H1 (cell line): ENCODE measurements at regions not wholly inside any gene's neighbourhood (a gene's known extent, or its start where the extent isn't known, plus 50 kb on each side); places are given as distances from the start of the nearest gene placed in this dataset.

Experiments
- CTCF ChIA-PET: fragments of 300-600 bp; sonication (Branson Sonifier 250); formaldehyde crosslinking; loops from one replicate; lab custom pipeline; 2021; ENCODE audit not compliant: partially characterized antibody; lab: Charles Lee
- POLR2A ChIA-PET: fragments of 300-600 bp; sonication (Branson Sonifier 250); formaldehyde crosslinking; loops from one replicate; lab custom pipeline; 2021; ENCODE audit warnings: inconsistent platforms; ENCODE audit not compliant: partially characterized antibody; lab: Charles Lee
- DNase-seq, 2 experiments: peaks; one replicate each; pipeline versions ENCODE4 v3.0.0 to v3.0.0-alpha.2; 2010 to 2022; ENCODE audit warnings: low spot score in 2 of 2, low read depth in 1 of 2, mixed read lengths in 1 of 2
- FAIRE-seq: peaks from 2 replicates; lab custom pipeline; 2011; peaks lifted over from hg19 to GRCh38; lab: Jason Lieb, UNC
- H2AFZ ChIP-seq: 2 replicates; pipeline ENCODE4 v1.8.1; 2012; ENCODE audit warnings: low read length, inconsistent platforms
- H2AK5ac ChIP-seq: 2 replicates; pipeline ENCODE4 v1.6.1; 2013; ENCODE audit warnings: low read depth, low read length
- H2BK120ac ChIP-seq: replicated peaks from 2 replicates; pipeline ENCODE3; 2013; ENCODE audit warnings: low read depth, low read length, inconsistent platforms
- H2BK12ac ChIP-seq: 2 replicates; pipeline ENCODE4 v1.6.1; 2013; ENCODE audit warnings: low read depth, low read length
- H2BK15ac ChIP-seq: 2 replicates; pipeline ENCODE4 v1.6.1; 2013; ENCODE audit warnings: low read length
- H2BK20ac ChIP-seq: 2 replicates; pipeline ENCODE4 v1.6.1; 2013; ENCODE audit warnings: low read length
- H2BK5ac ChIP-seq: 2 replicates; pipeline ENCODE4 v1.6.1; 2013; ENCODE audit warnings: low read depth, low read length
- H3K14ac ChIP-seq: 2 replicates; pipeline ENCODE4 v1.6.1; 2013; ENCODE audit warnings: inconsistent platforms; ENCODE audit not compliant: insufficient read length
- H3K18ac ChIP-seq: 2 replicates; pipeline ENCODE4 v1.6.1; 2013; ENCODE audit warnings: low read length; ENCODE audit errors: extremely low read depth
- H3K23ac ChIP-seq: 2 replicates; pipeline ENCODE4 v1.6.1; 2013; ENCODE audit warnings: inconsistent platforms; ENCODE audit not compliant: insufficient read length
- H3K23me2 ChIP-seq: 2 replicates; pipeline ENCODE4 v1.6.1; 2013; ENCODE audit warnings: low read depth, low read length
- H3K27ac ChIP-seq: 2 replicates; pipeline ENCODE4 v1.6.1; 2011; ENCODE audit warnings: low read depth, low read length, inconsistent platforms
- H3K27me3 ChIP-seq, 4 experiments: replicated peaks in 1 of 4; 1 replicate in 1 of 4; 2 replicates in 3 of 4; pipeline versions ENCODE4 v1.6.1 to v1.8.1; 2011 to 2013; ENCODE audit warnings: low read length in 3 of 4, mild to moderate bottlenecking in 3 of 4, inconsistent platforms in 2 of 4, mixed read lengths in 2 of 4, moderate library complexity in 1 of 4; ENCODE audit not compliant: control insufficient read depth in 3 of 4, insufficient read depth in 3 of 4; ENCODE audit errors: extremely low read depth in 1 of 4
- H3K36me3 ChIP-seq, 4 experiments: 2 replicates each; pipeline versions ENCODE4 v1.6.1 to v1.8.1; 2011 to 2013; ENCODE audit warnings: mild to moderate bottlenecking in 4 of 4, low read length in 3 of 4, moderate library complexity in 2 of 4, control low read depth in 1 of 4, inconsistent platforms in 1 of 4; ENCODE audit not compliant: insufficient read depth in 4 of 4, control insufficient read depth in 2 of 4
- H3K4ac ChIP-seq: replicated peaks from 2 replicates; pipeline ENCODE3; 2013; ENCODE audit warnings: low read length, low read depth, mixed read lengths, inconsistent platforms; ENCODE audit not compliant: insufficient read length
- H3K4me1 ChIP-seq, 4 experiments: replicated peaks in 1 of 4; 1 replicate in 1 of 4; 2 replicates in 3 of 4; pipeline versions ENCODE4 v1.6.1 to v1.8.1; 2011 to 2013; ENCODE audit warnings: low read length in 3 of 4, inconsistent platforms in 2 of 4, mixed read lengths in 1 of 4; ENCODE audit not compliant: insufficient read depth in 4 of 4, control insufficient read depth in 3 of 4
- H3K4me2 ChIP-seq, 2 experiments: 2 replicates each; pipeline versions ENCODE4 v1.6.1 to v1.8.1; 2011 to 2013; ENCODE audit warnings: low read depth in 2 of 2, low read length in 2 of 2, control low read depth in 1 of 2, inconsistent platforms in 1 of 2, mild to moderate bottlenecking in 1 of 2; ENCODE audit not compliant: insufficient read depth in 1 of 2
- H3K4me3 ChIP-seq, 4 experiments: fragments of 200-600, 300-600 bp in 1 of 4; sonication (generic), shearing (Covaris generic), sonication (Bioruptor Twin) in 1 of 4; 2 replicates each; pipeline versions ENCODE4 v1.5.1 to v1.8.1; 2011 to 2016; ENCODE audit warnings: low read length in 4 of 4, low read depth in 3 of 4, control low read depth in 2 of 4, inconsistent platforms in 2 of 4, mild to moderate bottlenecking in 2 of 4, mixed read lengths in 1 of 4, moderate library complexity in 1 of 4; ENCODE audit not compliant: insufficient read depth in 2 of 4; ENCODE audit errors: extremely low read depth in 1 of 4
- H3K56ac ChIP-seq: replicated peaks from 2 replicates; pipeline ENCODE3; 2013; ENCODE audit warnings: low read depth, mild to moderate bottlenecking, mixed read lengths, low read length, inconsistent platforms; ENCODE audit not compliant: insufficient read length
- H3K79me1 ChIP-seq: 2 replicates; pipeline ENCODE4 v1.6.1; 2013; ENCODE audit warnings: low read depth, low read length, control low read depth
- H3K79me2 ChIP-seq, 2 experiments: 2 replicates each; pipeline versions ENCODE4 v1.6.1 to v1.8.1; 2012 to 2013; ENCODE audit warnings: low read length in 2 of 2, mild to moderate bottlenecking in 2 of 2, inconsistent platforms in 1 of 2; ENCODE audit not compliant: insufficient read depth in 2 of 2, control insufficient read depth in 1 of 2
- H3K9ac ChIP-seq, 4 experiments: replicated peaks in 1 of 4; 1 replicate in 1 of 4; 2 replicates in 3 of 4; pipeline versions ENCODE4 v1.6.1 to v1.8.1; 2011 to 2013; ENCODE audit warnings: low read depth in 3 of 4, low read length in 3 of 4, control low read depth in 2 of 4, mild to moderate bottlenecking in 2 of 4, moderate library complexity in 2 of 4, inconsistent platforms in 1 of 4; ENCODE audit errors: extremely low read depth in 1 of 4
- H3K9me3 ChIP-seq, 2 experiments: 2 replicates each; pipeline versions ENCODE4 v1.6.1 to v1.8.1; 2012 to 2013; ENCODE audit warnings: mild to moderate bottlenecking in 2 of 2, moderate library complexity in 2 of 2, control low read depth in 1 of 2, inconsistent platforms in 1 of 2, low read depth in 1 of 2, low read length in 1 of 2, mixed read lengths in 1 of 2; ENCODE audit not compliant: insufficient read depth in 2 of 2
- H4K20me1 ChIP-seq, 2 experiments: replicated peaks in 1 of 2; 2 replicates each; pipeline versions ENCODE3 to v1.8.1; 2011 to 2013; ENCODE audit warnings: inconsistent platforms in 2 of 2, low read length in 2 of 2, mild to moderate bottlenecking in 1 of 2; ENCODE audit not compliant: insufficient read depth in 2 of 2, control insufficient read depth in 1 of 2
- H4K5ac ChIP-seq: 2 replicates; pipeline ENCODE4 v1.6.1; 2013; ENCODE audit warnings: low read length, low read depth, mixed read lengths, inconsistent platforms; ENCODE audit not compliant: insufficient read length
- H4K8ac ChIP-seq: 2 replicates; pipeline ENCODE4 v1.8.0; 2013; ENCODE audit warnings: mild to moderate bottlenecking, moderate library complexity, low read length, inconsistent platforms; ENCODE audit not compliant: insufficient read depth; ENCODE audit errors: extremely low read depth
- H4K91ac ChIP-seq: replicated peaks from 2 replicates; pipeline ENCODE3; 2013; ENCODE audit warnings: low read length, mixed read lengths, inconsistent platforms; ENCODE audit not compliant: insufficient read length
- ATF3 ChIP-seq: IDR thresholded peaks from 2 replicates; pipeline ENCODE4 v1.6.1; 2011; ENCODE audit warnings: low read depth, mild to moderate bottlenecking, low read length; ENCODE audit not compliant: insufficient read depth
- CREB1 ChIP-seq: IDR thresholded peaks from 2 replicates; pipeline ENCODE4 v1.6.1; 2012; ENCODE audit warnings: inconsistent platforms
- CTBP2 ChIP-seq: IDR thresholded peaks from 2 replicates; pipeline ENCODE4 v1.7.0; 2011; ENCODE audit warnings: borderline replicate concordance, mild to moderate bottlenecking, moderate library complexity, mixed read lengths, low read length; ENCODE audit not compliant: insufficient read depth, insufficient read length
- EP300 ChIP-seq, 2 experiments: IDR thresholded peaks; 1 replicate in 1 of 2; 2 replicates in 1 of 2; pipeline ENCODE4 v1.6.1; 2011 to 2012; ENCODE audit warnings: low read depth in 2 of 2, low read length in 2 of 2, mild to moderate bottlenecking in 2 of 2, borderline replicate concordance in 1 of 2, inconsistent platforms in 1 of 2, moderate library complexity in 1 of 2
- FOSL1 ChIP-seq: IDR thresholded peaks from 2 replicates; pipeline ENCODE4 v1.6.1; 2011; ENCODE audit warnings: mild to moderate bottlenecking, low read depth, low read length, moderate library complexity; ENCODE audit not compliant: insufficient read depth
- KDM1A ChIP-seq: fragments of 200-600, 300-600 bp; sonication (generic); IDR thresholded peaks from 2 replicates; pipeline ENCODE4 v1.7.1; 2016; ENCODE audit warnings: mild to moderate bottlenecking, low read length, borderline replicate concordance
- RXRA ChIP-seq: IDR thresholded peaks from 2 replicates; pipeline ENCODE4 v1.6.1; 2011; ENCODE audit warnings: low read depth, mild to moderate bottlenecking, low read length, moderate library complexity; ENCODE audit not compliant: insufficient read depth
- SP1 ChIP-seq: IDR thresholded peaks from 2 replicates; pipeline ENCODE4 v1.6.1; 2011; ENCODE audit warnings: low read depth, low read length
- YY1 ChIP-seq: IDR thresholded peaks from 2 replicates; pipeline ENCODE4 v1.6.1; 2011; ENCODE audit warnings: low read depth, mild to moderate bottlenecking, low read length
- ZNF274 ChIP-seq: IDR thresholded peaks from 2 replicates; pipeline ENCODE4 v1.7.0; 2012; ENCODE audit warnings: low read length, borderline replicate concordance; ENCODE audit errors: extremely low read depth
- WGBS, 2 experiments: shearing (Covaris generic) in 1 of 2; methylation state at CpG; one replicate each; pipeline versions ENCODE4 v1.1.6 to v1.1.7; 2013 to 2015; ENCODE audit warnings: low lambda C conversion rate in 2 of 2, mixed read lengths in 2 of 2, inconsistent platforms in 1 of 2, low coverage in 1 of 2, missing lambda C conversion rate in 1 of 2; ENCODE audit not compliant: insufficient replicate concordance in 2 of 2, insufficient coverage in 1 of 2, insufficient read length in 1 of 2; ENCODE audit errors: extremely low coverage in 1 of 2, missing lambda C conversion rate in 1 of 2; 5-methylcytosine and 5-hydroxymethylcytosine counted together
- TF ChIP-seq, protein P1 (sequence below), 3 experiments: IDR thresholded peaks; 1 replicate in 2 of 3; 2 replicates in 1 of 3; pipeline versions ENCODE4 v1.5.1 to v1.6.1; 2011; ENCODE audit warnings: low read length in 3 of 3, mild to moderate bottlenecking in 3 of 3, inconsistent platforms in 2 of 3, low read depth in 1 of 3, moderate library complexity in 1 of 3; ENCODE audit not compliant: insufficient read depth in 1 of 3; ENCODE audit errors: control extremely low read depth in 1 of 3

GRCh38 chr12:42698213-42698612 lies 108.7 kb upstream of the PRICKLE1 start:
- Histone ChIP-seq H2BK120ac (no peak overlapping the region), H4K20me1 (no peaks in the 10 kb centered on the region), H3K79me1 (no peaks in the 10 kb centered on the region; the same call in 1 of the 2 replicates), H3K79me2 (no peaks in the 10 kb centered on the region), H4K91ac (no peak overlapping the region), H3K14ac (no peak overlapping the region), H3K27me3 (no peaks in the 10 kb centered on the region), H3K4me2 (no peak overlapping the region), H2BK20ac (no peak overlapping the region; the same call in 1 of the 2 replicates), H4K5ac (no peak overlapping the region), H3K36me3 (no peaks in the 10 kb centered on the region), H3K56ac (no peak overlapping the region), H3K18ac (no peak overlapping the region), H3K23ac (no peak overlapping the region), H3K4me1 (no peaks in the 10 kb centered on the region), H2BK12ac (no peak overlapping the region), H3K4me3 (no peak overlapping the region), H3K27ac (no peak overlapping the region), H3K9me3 (no peaks in the 10 kb centered on the region; a peak in 1 of 4 replicates), H3K4ac (no peak overlapping the region), H2AFZ (no peak overlapping the region), H3K9ac (no peak overlapping the region), H3K23me2 (no peaks in the 10 kb centered on the region), H2BK15ac (no peak overlapping the region), H2AK5ac (no peak overlapping the region), H2BK5ac (no peak overlapping the region), H4K8ac (no peak overlapping the region; the same call in 1 of the 2 replicates)
- 92% methylated on average over 3 of the region's 3 CpGs; no CpG with 5 or more reads in 1 of the 2 experiments for WGBS, 2 experiments
- FAIRE-seq (no peak), DNase-seq (no peak)
- ChIA-PET POLR2A (no interaction called here), CTCF (interaction anchor here (1.1 kb wide), 1 partner anchor 33 kb away, joined by 3 read pairs; no protein-coding TSS in a partner anchor)
- TF ChIP-seq CREB1 (no peak), EP300 (IDR thresholded peaks at IDR 0.05; ENCODE audit: borderline replicate concordance in 1 of 2, low read depth in 2 of 2, low read length in 2 of 2) (no peak), SP1 (no peak), ATF3 (no peak), ZNF274 (no peak), CTBP2 (no peak), RXRA (no peak), FOSL1 (no peak), YY1 (no peak), KDM1A (no peak)
- TF ChIP-seq, protein P1, sequence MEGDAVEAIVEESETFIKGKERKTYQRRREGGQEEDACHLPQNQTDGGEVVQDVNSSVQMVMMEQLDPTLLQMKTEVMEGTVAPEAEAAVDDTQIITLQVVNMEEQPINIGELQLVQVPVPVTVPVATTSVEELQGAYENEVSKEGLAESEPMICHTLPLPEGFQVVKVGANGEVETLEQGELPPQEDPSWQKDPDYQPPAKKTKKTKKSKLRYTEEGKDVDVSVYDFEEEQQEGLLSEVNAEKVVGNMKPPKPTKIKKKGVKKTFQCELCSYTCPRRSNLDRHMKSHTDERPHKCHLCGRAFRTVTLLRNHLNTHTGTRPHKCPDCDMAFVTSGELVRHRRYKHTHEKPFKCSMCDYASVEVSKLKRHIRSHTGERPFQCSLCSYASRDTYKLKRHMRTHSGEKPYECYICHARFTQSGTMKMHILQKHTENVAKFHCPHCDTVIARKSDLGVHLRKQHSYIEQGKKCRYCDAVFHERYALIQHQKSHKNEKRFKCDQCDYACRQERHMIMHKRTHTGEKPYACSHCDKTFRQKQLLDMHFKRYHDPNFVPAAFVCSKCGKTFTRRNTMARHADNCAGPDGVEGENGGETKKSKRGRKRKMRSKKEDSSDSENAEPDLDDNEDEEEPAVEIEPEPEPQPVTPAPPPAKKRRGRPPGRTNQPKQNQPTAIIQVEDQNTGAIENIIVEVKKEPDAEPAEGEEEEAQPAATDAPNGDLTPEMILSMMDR (IDR thresholded peaks at IDR 0.05; ENCODE audit: control extremely low read depth in 1 of 3, insufficient read depth in 1 of 3, low read depth in 1 of 3, low read length in 3 of 3) = no peak
